Activated naive CD4-positive, alpha-beta T cell treated with anti-CD3 and anti-CD28 coated beads, Interleukin-2, amount 10 ng/mL, durations not matched to agents 7 days and 5 days (primary cell): ENCODE measurements at regions not wholly inside any gene's neighbourhood (a gene's known extent, or its start where the extent isn't known, plus 50 kb on each side); places are given as distances from the start of the nearest gene placed in this dataset.

Experiments used
- CTCF ChIA-PET: fragments of 350-600 bp; sonication (Branson Sonifier 250); formaldehyde crosslinking; loops from one replicate; lab custom pipeline; 2021; ENCODE audit warnings: antibody characterized with exemption; lab: Charles Lee
- DNase-seq: peaks from one replicate; pipeline ENCODE4 v3.0.0-alpha.2; 2020
- H3K27ac Mint-ChIP-seq: one replicate; pipeline ENCODE4 v1.8.0; 2021; ENCODE audit warnings: mild to moderate bottlenecking, moderate library complexity, mixed read lengths
- H3K27me3 Mint-ChIP-seq: one replicate; pipeline ENCODE4 v1.8.0; 2021; ENCODE audit warnings: mild to moderate bottlenecking, mixed read lengths
- H3K36me3 Mint-ChIP-seq: one replicate; pipeline ENCODE4 v1.8.0; 2021; ENCODE audit warnings: mixed read lengths
- H3K4me1 Mint-ChIP-seq: one replicate; pipeline ENCODE4 v1.8.0; 2021; ENCODE audit warnings: mixed read lengths
- H3K4me3 Mint-ChIP-seq: one replicate; pipeline ENCODE4 v1.8.0; 2021; ENCODE audit warnings: mild to moderate bottlenecking, moderate library complexity, mixed read lengths
- H3K9me3 Mint-ChIP-seq: one replicate; pipeline ENCODE4 v1.8.0; 2021; ENCODE audit warnings: mixed read lengths

DNA sequence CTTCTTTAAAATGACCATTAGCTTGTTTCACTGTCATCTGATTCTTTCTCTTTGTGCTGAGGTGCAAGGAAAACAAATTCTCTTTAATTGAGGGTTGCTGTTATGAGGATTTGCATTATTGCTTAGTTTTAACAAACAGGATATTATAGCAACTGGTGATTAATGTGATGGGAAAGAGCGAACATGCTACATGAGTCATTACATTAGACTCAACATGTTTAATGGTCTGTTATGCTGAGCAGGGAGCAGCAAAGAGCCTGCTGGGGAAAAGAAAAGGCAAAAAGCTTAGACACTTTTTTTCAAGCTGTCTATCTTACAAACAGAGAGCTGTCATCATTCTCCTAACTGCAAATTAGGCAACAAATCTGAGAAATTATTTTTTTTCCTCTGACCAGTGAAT, 230.5 kb upstream of the LCORL start:
- Mint-ChIP-seq H3K27me3 (no peaks in the 10 kb centered on the region), H3K9me3 (no peaks in the 10 kb centered on the region), H3K36me3 (no peaks in the 10 kb centered on the region), H3K27ac (no peak overlapping the region), H3K4me1 (no peaks in the 10 kb centered on the region), H3K4me3 (no peak overlapping the region)
- CTCF ChIA-PET, result no interaction called here
- no peak for DNase-seq

- CTCF ChIA-PET, result no interaction called here
- no peaks in the 10 kb centered on the region for H3K27me3 Mint-ChIP-seq
- H3K36me3 Mint-ChIP-seq, result no peaks in the 10 kb centered on the region
- no peak overlapping the region for H3K27ac Mint-ChIP-seq
- DNase-seq, result no peak
- H3K4me3 Mint-ChIP-seq, result no peak overlapping the region
- H3K4me1 Mint-ChIP-seq, result no peaks in the 10 kb centered on the region
- no peaks in the 10 kb centered on the region for H3K9me3 Mint-ChIP-seq
These were observed 229.0 kb upstream of the LCORL start for GRCh38 chr4:18250564-18250963.

DNA sequence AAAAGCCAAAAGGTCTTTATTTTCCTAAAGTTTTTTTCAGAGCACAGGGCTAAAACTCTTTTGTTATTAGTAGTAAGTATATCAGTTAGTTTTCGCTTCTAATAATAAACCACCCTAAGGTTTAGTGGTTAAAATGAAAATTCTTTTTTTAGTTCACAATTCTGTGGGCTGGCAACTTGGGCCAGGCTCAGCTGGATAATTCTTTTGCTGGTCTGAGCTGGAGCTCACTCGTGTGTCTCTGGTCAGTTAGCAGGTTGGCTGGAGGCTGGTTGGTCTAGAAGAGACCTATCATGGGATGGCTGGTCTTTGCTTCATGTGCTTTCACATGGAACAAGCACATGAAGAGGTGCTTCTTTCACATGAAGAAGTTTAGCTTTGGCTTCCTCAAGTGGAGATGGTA, 227.1 kb upstream of the LCORL start:
- Mint-ChIP-seq H3K9me3 (no peaks in the 10 kb centered on the region), H3K27ac (no peak overlapping the region), H3K27me3 (no peaks in the 10 kb centered on the region), H3K4me1 (no peaks in the 10 kb centered on the region), H3K36me3 (no peaks in the 10 kb centered on the region), H3K4me3 (no peak overlapping the region)
- no peak for DNase-seq
- CTCF ChIA-PET, result no interaction called here

- DNase-seq, result no peak
- Mint-ChIP-seq H3K36me3 (no peaks in the 10 kb centered on the region), H3K27me3 (no peaks in the 10 kb centered on the region), H3K27ac (no peak overlapping the region), H3K4me1 (no peaks in the 10 kb centered on the region), H3K4me3 (no peak overlapping the region), H3K9me3 (no peaks in the 10 kb centered on the region)
- CTCF ChIA-PET, result no interaction called here
These were observed 225.6 kb upstream of the LCORL start for GRCh38 chr4:18247189-18247588.

GRCh38 chr4:18242919-18243693, 221.6 kb upstream of the LCORL start:
- H3K4me1 Mint-ChIP-seq, result no peaks in the 10 kb centered on the region
- no peak for DNase-seq
- no peak overlapping the region for H3K27ac Mint-ChIP-seq
- CTCF ChIA-PET, result no interaction called here
- H3K27me3 Mint-ChIP-seq, result no peaks in the 10 kb centered on the region
- no peak overlapping the region for H3K4me3 Mint-ChIP-seq
- H3K9me3 Mint-ChIP-seq, result no peaks in the 10 kb centered on the region
- no peaks in the 10 kb centered on the region for H3K36me3 Mint-ChIP-seq

DNA sequence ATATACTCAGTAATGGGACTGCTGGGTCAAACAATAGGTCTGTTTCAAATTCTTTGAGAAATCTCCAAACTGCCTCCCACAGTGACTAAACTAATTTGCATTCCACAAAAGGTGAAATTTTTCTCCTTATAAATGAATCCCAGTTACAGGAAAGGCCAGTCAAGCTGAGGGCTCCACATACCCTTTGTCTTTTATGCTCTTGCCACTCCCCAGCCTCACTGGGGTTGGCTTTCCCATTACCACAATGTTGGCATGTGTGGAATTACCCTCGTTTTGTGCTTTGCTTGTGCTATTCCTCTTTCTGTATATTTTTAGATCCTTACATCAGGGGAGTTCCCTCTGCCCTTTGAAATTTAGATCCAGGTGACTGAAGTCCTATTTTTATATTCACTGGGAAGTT, 220.2 kb upstream of the LCORL start:
- no peaks in the 10 kb centered on the region for H3K4me1 Mint-ChIP-seq
- H3K4me3 Mint-ChIP-seq, result no peak overlapping the region
- H3K27me3 Mint-ChIP-seq, result no peaks in the 10 kb centered on the region
- H3K9me3 Mint-ChIP-seq, result no peaks in the 10 kb centered on the region
- CTCF ChIA-PET, result no interaction called here
- H3K36me3 Mint-ChIP-seq, result no peaks in the 10 kb centered on the region
- no peak for DNase-seq
- H3K27ac Mint-ChIP-seq, result no peak overlapping the region

DNA sequence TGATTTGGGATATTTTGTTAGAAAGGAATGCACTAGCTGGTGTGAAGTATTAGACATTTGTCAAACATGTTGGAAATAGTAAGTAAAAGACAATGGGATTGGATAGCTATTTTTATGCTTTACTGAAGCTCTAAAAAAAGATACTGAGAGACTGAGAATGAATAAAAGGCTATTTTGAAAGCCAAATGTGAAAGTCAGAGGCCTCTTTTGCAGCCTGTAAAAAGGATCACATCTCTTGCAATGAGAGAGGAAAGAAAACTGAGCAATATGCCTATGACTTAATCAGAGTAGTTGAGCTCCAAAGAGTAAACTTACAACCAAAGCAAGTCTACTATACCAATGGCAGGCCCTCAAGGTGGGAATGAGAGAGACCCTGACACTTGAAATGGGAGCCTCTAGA, 212.6 kb upstream of the LCORL start:
- Mint-ChIP-seq H3K4me1 (no peaks in the 10 kb centered on the region), H3K4me3 (no peak overlapping the region), H3K9me3 (peaks cover 6% of the 10 kb centered on the region), H3K27me3 (no peaks in the 10 kb centered on the region), H3K27ac (no peak overlapping the region), H3K36me3 (no peaks in the 10 kb centered on the region)
- DNase-seq, result no peak
- CTCF ChIA-PET, result no interaction called here

GRCh38 chr4:18231726-18232125, 210.2 kb upstream of the LCORL start:
- Mint-ChIP-seq H3K36me3 (no peaks in the 10 kb centered on the region), H3K9me3 (peaks cover 14% of the 10 kb centered on the region), H3K27ac (no peak overlapping the region), H3K4me3 (no peak overlapping the region), H3K4me1 (no peaks in the 10 kb centered on the region), H3K27me3 (no peaks in the 10 kb centered on the region)
- CTCF ChIA-PET, result no interaction called here
- DNase-seq, result no peak

- no peaks in the 10 kb centered on the region for H3K36me3 Mint-ChIP-seq
- peaks cover 16% of the 10 kb centered on the region for H3K9me3 Mint-ChIP-seq
- H3K4me1 Mint-ChIP-seq, result no peaks in the 10 kb centered on the region
- CTCF ChIA-PET, result no interaction called here
- H3K27ac Mint-ChIP-seq, result peak overlapping the region; percentile 9
- H3K27me3 Mint-ChIP-seq, result no peaks in the 10 kb centered on the region
- DNase-seq, result no peak
- no peak overlapping the region for H3K4me3 Mint-ChIP-seq
These were observed 206.3 kb upstream of the LCORL start for GRCh38 chr4:18227880-18228279.

- no peaks in the 10 kb centered on the region for H3K9me3 Mint-ChIP-seq
- H3K4me1 Mint-ChIP-seq, result no peaks in the 10 kb centered on the region
- H3K27me3 Mint-ChIP-seq, result no peaks in the 10 kb centered on the region
- no peak for DNase-seq
- no peak overlapping the region for H3K4me3 Mint-ChIP-seq
- H3K27ac Mint-ChIP-seq, result no peak overlapping the region
- no peaks in the 10 kb centered on the region for H3K36me3 Mint-ChIP-seq
- CTCF ChIA-PET, result no interaction called here
These were observed 193.0 kb upstream of the LCORL start for GRCh38 chr4:18214411-18215055.

DNA sequence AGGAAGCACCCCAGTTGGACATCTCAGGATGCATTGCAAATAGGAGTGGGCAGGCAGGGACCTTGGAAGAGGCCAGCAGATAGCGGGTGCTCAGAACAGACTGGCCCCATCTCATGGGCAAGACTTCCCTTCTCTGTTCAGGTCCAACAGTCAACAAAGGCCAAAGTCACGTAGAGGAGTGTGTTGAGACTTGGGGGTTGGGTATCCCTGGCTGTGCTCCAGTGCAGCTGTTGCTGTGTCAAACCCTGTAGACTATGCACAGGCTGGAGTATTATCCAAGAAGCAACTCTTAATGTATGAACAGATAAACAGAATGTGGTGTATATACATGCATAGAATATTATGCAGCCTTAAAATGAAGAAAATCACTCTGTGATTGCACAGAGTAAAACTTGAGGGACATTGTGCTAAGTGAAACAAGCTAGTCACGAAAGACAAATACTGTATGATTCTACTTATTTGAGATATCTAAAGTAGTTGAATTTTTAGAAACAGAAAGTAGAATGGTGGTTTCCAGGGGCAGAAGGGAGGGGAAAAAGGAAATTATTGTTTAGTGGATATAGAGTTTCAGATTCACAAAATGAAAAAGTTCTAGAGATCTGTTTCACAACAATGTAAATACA, 192.1 kb upstream of the LCORL start:
- Mint-ChIP-seq H3K4me3 (no peak overlapping the region), H3K9me3 (no peaks in the 10 kb centered on the region), H3K27me3 (no peaks in the 10 kb centered on the region), H3K27ac (no peak overlapping the region), H3K4me1 (no peaks in the 10 kb centered on the region), H3K36me3 (no peaks in the 10 kb centered on the region)
- CTCF ChIA-PET, result no interaction called here
- DNase-seq, result no peak

GRCh38 chr4:18209448-18209847, 187.9 kb upstream of the LCORL start:
- DNase-seq, result no peak
- CTCF ChIA-PET, result no interaction called here
- no peaks in the 10 kb centered on the region for H3K4me1 Mint-ChIP-seq
- no peak overlapping the region for H3K27ac Mint-ChIP-seq
- no peaks in the 10 kb centered on the region for H3K27me3 Mint-ChIP-seq
- H3K4me3 Mint-ChIP-seq, result no peak overlapping the region
- no peaks in the 10 kb centered on the region for H3K9me3 Mint-ChIP-seq
- no peaks in the 10 kb centered on the region for H3K36me3 Mint-ChIP-seq

DNA sequence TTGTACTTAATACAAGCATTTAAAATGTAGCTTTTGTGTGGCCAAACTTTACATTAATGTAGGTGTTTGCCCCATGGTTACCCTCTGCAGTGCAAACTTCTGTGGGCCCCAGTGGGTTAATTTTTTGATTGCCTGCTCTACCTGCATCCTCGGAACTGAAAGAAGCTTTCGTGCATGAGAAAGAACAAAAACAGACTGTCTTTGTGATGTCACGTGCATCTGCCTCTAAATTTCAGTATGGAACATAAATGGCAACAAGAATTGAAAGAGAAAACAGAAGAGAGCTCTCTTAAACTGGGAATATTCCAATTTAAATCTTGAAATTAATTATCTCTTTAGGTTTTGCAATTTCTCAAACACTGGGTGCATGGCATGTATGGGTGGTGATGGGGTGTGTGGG, 182.4 kb upstream of the LCORL start:
- no peaks in the 10 kb centered on the region for H3K4me1 Mint-ChIP-seq
- DNase-seq, result no peak
- no peaks in the 10 kb centered on the region for H3K27me3 Mint-ChIP-seq
- H3K36me3 Mint-ChIP-seq, result no peaks in the 10 kb centered on the region
- CTCF ChIA-PET, result no interaction called here
- H3K4me3 Mint-ChIP-seq, result no peak overlapping the region
- H3K27ac Mint-ChIP-seq, result no peak overlapping the region
- no peaks in the 10 kb centered on the region for H3K9me3 Mint-ChIP-seq

- H3K4me3 Mint-ChIP-seq, result no peak overlapping the region
- no peaks in the 10 kb centered on the region for H3K36me3 Mint-ChIP-seq
- no peaks in the 10 kb centered on the region for H3K9me3 Mint-ChIP-seq
- no peaks in the 10 kb centered on the region for H3K27me3 Mint-ChIP-seq
- no peak for DNase-seq
- CTCF ChIA-PET, result no interaction called here
- H3K4me1 Mint-ChIP-seq, result no peaks in the 10 kb centered on the region
- no peak overlapping the region for H3K27ac Mint-ChIP-seq
These were observed 180.9 kb upstream of the LCORL start for GRCh38 chr4:18202486-18202885.

DNA sequence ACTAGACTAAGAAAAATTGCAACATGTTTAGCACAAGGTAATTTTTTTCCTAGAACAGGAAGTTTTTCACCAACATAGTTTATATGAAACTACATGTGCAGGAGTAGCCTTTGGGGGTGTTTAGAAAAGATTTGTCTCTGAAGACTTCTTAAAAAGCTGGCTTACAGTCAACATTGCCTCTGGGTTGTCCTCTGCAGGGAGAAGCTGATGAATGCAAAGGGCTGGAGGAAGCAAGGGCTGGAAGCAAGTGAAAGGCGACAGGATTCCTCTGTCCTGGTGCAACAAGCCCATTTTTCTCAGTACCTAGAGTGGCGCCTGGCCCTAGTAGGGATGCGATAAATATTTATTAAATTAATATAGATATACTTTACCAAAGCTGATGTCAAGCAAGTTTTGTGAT, 180.3 kb upstream of the LCORL start:
- no peak overlapping the region for H3K27ac Mint-ChIP-seq
- H3K9me3 Mint-ChIP-seq, result no peaks in the 10 kb centered on the region
- no peaks in the 10 kb centered on the region for H3K36me3 Mint-ChIP-seq
- no peak for DNase-seq
- H3K4me3 Mint-ChIP-seq, result no peak overlapping the region
- no peaks in the 10 kb centered on the region for H3K4me1 Mint-ChIP-seq
- CTCF ChIA-PET, result no interaction called here
- no peaks in the 10 kb centered on the region for H3K27me3 Mint-ChIP-seq
